ENCODE measurements at regions not wholly inside any gene's neighbourhood (a gene's known extent, or its start where the extent isn't known, plus 50 kb on each side); places are given as distances from the start of the nearest gene placed in this dataset.

DNA sequence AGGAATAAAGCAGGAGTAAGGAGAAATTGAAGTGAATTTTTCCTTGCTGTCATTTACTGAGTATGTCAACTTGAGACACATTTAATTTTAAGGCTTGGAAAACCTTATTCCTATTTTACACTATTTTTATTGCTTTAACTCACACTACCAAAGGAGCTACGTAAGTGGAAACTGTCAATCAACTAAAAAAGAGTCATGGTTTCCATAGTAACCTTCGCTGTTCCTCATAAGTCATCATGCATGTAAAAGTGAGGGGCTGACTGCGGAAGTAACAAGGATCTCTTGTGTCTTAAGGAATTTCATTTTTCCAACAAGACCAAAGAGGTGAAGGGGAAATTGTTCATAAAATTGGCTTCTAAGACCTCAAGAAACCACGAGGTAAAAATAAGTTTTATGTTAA is 516.2 kb upstream of the CA10 start (continued):
- TF ChIP-seq, protein P1, sequence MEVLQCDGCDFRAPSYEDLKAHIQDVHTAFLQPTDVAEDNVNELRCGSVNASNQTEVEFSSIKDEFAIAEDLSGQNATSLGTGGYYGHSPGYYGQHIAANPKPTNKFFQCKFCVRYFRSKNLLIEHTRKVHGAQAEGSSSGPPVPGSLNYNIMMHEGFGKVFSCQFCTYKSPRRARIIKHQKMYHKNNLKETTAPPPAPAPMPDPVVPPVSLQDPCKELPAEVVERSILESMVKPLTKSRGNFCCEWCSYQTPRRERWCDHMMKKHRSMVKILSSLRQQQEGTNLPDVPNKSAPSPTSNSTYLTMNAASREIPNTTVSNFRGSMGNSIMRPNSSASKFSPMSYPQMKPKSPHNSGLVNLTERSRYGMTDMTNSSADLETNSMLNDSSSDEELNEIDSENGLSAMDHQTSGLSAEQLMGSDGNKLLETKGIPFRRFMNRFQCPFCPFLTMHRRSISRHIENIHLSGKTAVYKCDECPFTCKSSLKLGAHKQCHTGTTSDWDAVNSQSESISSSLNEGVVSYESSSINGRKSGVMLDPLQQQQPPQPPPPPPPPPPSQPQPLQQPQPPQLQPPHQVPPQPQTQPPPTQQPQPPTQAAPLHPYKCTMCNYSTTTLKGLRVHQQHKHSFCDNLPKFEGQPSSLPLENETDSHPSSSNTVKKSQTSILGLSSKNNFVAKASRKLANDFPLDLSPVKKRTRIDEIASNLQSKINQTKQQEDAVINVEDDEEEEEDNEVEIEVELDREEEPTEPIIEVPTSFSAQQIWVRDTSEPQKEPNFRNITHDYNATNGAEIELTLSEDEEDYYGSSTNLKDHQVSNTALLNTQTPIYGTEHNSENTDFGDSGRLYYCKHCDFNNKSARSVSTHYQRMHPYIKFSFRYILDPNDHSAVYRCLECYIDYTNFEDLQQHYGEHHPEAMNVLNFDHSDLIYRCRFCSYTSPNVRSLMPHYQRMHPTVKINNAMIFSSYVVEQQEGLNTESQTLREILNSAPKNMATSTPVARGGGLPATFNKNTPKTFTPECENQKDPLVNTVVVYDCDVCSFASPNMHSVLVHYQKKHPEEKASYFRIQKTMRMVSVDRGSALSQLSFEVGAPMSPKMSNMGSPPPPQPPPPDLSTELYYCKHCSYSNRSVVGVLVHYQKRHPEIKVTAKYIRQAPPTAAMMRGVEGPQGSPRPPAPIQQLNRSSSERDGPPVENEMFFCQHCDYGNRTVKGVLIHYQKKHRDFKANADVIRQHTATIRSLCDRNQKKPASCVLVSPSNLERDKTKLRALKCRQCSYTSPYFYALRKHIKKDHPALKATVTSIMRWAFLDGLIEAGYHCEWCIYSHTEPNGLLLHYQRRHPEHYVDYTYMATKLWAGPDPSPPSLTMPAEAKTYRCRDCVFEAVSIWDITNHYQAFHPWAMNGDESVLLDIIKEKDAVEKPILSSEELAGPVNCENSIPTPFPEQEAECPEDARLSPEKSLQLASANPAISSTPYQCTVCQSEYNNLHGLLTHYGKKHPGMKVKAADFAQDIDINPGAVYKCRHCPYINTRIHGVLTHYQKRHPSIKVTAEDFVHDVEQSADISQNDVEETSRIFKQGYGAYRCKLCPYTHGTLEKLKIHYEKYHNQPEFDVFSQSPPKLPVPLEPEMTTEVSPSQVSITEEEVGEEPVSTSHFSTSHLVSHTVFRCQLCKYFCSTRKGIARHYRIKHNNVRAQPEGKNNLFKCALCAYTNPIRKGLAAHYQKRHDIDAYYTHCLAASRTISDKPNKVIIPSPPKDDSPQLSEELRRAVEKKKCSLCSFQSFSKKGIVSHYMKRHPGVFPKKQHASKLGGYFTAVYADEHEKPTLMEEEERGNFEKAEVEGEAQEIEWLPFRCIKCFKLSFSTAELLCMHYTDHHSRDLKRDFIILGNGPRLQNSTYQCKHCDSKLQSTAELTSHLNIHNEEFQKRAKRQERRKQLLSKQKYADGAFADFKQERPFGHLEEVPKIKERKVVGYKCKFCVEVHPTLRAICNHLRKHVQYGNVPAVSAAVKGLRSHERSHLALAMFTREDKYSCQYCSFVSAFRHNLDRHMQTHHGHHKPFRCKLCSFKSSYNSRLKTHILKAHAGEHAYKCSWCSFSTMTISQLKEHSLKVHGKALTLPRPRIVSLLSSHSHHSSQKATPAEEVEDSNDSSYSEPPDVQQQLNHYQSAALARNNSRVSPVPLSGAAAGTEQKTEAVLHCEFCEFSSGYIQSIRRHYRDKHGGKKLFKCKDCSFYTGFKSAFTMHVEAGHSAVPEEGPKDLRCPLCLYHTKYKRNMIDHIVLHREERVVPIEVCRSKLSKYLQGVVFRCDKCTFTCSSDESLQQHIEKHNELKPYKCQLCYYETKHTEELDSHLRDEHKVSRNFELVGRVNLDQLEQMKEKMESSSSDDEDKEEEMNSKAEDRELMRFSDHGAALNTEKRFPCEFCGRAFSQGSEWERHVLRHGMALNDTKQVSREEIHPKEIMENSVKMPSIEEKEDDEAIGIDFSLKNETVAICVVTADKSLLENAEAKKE (CRISPR knock-in tag; IDR thresholded peaks at IDR 0.05) = no peak
- TF ChIP-seq, protein P2, sequence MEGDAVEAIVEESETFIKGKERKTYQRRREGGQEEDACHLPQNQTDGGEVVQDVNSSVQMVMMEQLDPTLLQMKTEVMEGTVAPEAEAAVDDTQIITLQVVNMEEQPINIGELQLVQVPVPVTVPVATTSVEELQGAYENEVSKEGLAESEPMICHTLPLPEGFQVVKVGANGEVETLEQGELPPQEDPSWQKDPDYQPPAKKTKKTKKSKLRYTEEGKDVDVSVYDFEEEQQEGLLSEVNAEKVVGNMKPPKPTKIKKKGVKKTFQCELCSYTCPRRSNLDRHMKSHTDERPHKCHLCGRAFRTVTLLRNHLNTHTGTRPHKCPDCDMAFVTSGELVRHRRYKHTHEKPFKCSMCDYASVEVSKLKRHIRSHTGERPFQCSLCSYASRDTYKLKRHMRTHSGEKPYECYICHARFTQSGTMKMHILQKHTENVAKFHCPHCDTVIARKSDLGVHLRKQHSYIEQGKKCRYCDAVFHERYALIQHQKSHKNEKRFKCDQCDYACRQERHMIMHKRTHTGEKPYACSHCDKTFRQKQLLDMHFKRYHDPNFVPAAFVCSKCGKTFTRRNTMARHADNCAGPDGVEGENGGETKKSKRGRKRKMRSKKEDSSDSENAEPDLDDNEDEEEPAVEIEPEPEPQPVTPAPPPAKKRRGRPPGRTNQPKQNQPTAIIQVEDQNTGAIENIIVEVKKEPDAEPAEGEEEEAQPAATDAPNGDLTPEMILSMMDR (conservative IDR thresholded peaks at IDR 0.05; ENCODE audit: low read depth in 2 of 2) = no peak
- no peak for TF ChIP-seq JUNB (IDR thresholded peaks at IDR 0.05; ENCODE audit: unreplicated experiment)
- TF ChIP-seq, protein P3, sequence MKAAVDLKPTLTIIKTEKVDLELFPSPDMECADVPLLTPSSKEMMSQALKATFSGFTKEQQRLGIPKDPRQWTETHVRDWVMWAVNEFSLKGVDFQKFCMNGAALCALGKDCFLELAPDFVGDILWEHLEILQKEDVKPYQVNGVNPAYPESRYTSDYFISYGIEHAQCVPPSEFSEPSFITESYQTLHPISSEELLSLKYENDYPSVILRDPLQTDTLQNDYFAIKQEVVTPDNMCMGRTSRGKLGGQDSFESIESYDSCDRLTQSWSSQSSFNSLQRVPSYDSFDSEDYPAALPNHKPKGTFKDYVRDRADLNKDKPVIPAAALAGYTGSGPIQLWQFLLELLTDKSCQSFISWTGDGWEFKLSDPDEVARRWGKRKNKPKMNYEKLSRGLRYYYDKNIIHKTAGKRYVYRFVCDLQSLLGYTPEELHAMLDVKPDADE (IDR thresholded peaks at IDR 0.05) = no peak
- TF ChIP-seq NANOG (IDR thresholded peaks at IDR 0.05; ENCODE audit: borderline replicate concordance) = no peak
- TF ChIP-seq, protein P4, sequence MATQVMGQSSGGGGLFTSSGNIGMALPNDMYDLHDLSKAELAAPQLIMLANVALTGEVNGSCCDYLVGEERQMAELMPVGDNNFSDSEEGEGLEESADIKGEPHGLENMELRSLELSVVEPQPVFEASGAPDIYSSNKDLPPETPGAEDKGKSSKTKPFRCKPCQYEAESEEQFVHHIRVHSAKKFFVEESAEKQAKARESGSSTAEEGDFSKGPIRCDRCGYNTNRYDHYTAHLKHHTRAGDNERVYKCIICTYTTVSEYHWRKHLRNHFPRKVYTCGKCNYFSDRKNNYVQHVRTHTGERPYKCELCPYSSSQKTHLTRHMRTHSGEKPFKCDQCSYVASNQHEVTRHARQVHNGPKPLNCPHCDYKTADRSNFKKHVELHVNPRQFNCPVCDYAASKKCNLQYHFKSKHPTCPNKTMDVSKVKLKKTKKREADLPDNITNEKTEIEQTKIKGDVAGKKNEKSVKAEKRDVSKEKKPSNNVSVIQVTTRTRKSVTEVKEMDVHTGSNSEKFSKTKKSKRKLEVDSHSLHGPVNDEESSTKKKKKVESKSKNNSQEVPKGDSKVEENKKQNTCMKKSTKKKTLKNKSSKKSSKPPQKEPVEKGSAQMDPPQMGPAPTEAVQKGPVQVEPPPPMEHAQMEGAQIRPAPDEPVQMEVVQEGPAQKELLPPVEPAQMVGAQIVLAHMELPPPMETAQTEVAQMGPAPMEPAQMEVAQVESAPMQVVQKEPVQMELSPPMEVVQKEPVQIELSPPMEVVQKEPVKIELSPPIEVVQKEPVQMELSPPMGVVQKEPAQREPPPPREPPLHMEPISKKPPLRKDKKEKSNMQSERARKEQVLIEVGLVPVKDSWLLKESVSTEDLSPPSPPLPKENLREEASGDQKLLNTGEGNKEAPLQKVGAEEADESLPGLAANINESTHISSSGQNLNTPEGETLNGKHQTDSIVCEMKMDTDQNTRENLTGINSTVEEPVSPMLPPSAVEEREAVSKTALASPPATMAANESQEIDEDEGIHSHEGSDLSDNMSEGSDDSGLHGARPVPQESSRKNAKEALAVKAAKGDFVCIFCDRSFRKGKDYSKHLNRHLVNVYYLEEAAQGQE (IDR thresholded peaks at IDR 0.05; ENCODE audit: unreplicated experiment) = no peak
- TF ChIP-seq STAT1 (IDR thresholded peaks at IDR 0.05; ENCODE audit: unreplicated experiment) = no peak
- TF ChIP-seq POLR2AphosphoS5 (IDR thresholded peaks at IDR 0.05; ENCODE audit: low read depth) = no peak
- TF ChIP-seq EZH2 (IDR thresholded peaks at IDR 0.05; ENCODE audit: low read depth, unreplicated experiment) = no peak
- no peak for TF ChIP-seq CREB1 (CRISPR knock-in tag; IDR thresholded peaks at IDR 0.05; ENCODE audit: low read depth)

Data from GM23338 (cell line).